ENCODE measurements at regions not wholly inside any gene's neighbourhood (a gene's known extent, or its start where the extent isn't known, plus 50 kb on each side); places are given as distances from the start of the nearest gene placed in this dataset.

DNA sequence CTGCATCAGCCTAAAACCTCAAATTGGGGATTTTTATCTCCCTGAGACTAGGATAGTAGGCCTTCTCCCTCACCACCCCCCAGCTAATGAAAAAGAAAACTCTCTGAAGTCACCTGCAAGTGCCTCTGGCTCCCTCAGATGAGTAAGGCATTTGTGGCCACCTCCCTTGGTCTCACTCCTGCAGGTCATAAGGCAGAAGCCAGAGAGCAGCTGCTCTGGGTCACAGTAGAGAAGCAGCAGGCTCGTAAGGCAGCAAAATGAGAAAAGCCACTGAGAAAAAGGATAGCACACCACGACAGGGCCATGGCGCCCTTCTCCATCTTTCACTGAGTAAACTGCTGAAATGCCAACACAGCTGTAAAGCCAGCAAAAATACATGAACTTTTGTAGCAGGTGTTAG lies 296.7 kb upstream of the DPH6 start:
- H3K27me3 Mint-ChIP-seq (ENCODE audit: unreplicated experiment), result no peaks in the 10 kb centered on the region

DNA sequence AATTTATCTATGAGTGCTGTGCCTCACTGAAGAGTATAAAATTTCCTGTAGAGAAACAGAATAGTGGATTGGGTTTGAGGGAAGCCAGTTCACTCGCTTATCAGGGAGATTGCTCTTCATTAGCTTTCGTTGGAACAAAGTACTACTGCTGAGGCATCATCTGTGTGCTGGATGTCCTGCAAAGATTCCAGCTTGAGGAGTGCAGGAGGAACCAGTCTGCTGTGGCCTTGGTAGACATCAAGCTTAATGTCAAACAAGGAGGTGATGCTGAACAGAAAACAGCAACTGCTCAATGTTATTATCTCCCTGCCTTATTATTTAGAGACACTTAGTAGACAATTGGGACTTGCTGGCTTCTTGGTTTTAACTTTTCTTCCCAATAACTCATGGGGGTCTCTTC lies 297.5 kb upstream of the DPH6 start:
- Mint-ChIP-seq H3K4me3 (ENCODE audit: unreplicated experiment) (no peak overlapping the region), H3K36me3 (ENCODE audit: low read depth, unreplicated experiment) (no peaks in the 10 kb centered on the region), H3K27me3 (ENCODE audit: unreplicated experiment) (no peaks in the 10 kb centered on the region), H3K4me1 (ENCODE audit: unreplicated experiment) (peaks cover 15% of the 10 kb centered on the region), H3K27ac (ENCODE audit: unreplicated experiment) (no peak overlapping the region), H3K9me3 (ENCODE audit: unreplicated experiment) (no peaks in the 10 kb centered on the region)
- TF ChIP-seq, protein P1, sequence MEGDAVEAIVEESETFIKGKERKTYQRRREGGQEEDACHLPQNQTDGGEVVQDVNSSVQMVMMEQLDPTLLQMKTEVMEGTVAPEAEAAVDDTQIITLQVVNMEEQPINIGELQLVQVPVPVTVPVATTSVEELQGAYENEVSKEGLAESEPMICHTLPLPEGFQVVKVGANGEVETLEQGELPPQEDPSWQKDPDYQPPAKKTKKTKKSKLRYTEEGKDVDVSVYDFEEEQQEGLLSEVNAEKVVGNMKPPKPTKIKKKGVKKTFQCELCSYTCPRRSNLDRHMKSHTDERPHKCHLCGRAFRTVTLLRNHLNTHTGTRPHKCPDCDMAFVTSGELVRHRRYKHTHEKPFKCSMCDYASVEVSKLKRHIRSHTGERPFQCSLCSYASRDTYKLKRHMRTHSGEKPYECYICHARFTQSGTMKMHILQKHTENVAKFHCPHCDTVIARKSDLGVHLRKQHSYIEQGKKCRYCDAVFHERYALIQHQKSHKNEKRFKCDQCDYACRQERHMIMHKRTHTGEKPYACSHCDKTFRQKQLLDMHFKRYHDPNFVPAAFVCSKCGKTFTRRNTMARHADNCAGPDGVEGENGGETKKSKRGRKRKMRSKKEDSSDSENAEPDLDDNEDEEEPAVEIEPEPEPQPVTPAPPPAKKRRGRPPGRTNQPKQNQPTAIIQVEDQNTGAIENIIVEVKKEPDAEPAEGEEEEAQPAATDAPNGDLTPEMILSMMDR (IDR thresholded peaks at IDR 0.05; ENCODE audit: unreplicated experiment), result no peak
- DNase-seq (ENCODE audit: low spot score), result no peak

More for the DNA sequence above, 296.7 kb upstream of the DPH6 start:
- no peaks in the 10 kb centered on the region for H3K9me3 Mint-ChIP-seq (ENCODE audit: unreplicated experiment)
- H3K4me3 Mint-ChIP-seq (ENCODE audit: unreplicated experiment), result no peak overlapping the region
- TF ChIP-seq, protein P1 (IDR thresholded peaks at IDR 0.05; ENCODE audit: unreplicated experiment), result no peak
- H3K27ac Mint-ChIP-seq (ENCODE audit: unreplicated experiment), result no peak overlapping the region
- peaks cover 18% of the 10 kb centered on the region for H3K4me1 Mint-ChIP-seq (ENCODE audit: unreplicated experiment)
- DNase-seq (ENCODE audit: low spot score), result no peak
- H3K36me3 Mint-ChIP-seq (ENCODE audit: low read depth, unreplicated experiment), result no peaks in the 10 kb centered on the region

DNA sequence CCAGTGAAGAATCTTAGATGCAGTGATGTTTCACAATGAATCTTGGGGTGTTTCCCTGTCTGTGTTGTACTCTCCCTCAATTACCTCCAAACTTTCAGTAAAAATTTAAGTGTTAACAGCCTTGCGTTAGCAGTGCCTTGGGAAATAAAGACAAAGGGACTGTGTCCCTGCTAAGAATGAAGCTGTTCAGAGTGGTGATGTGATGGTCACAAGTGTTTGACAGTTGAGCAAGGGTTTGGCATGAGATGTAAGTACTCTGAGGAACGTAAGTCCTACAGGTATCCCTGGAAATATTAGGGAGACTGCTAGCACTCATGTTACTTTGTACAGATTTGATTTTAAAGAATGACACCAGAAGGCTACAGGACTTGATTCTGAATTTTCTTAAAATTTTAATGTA lies 304.3 kb upstream of the DPH6 start:
- no peaks in the 10 kb centered on the region for H3K4me1 Mint-ChIP-seq (ENCODE audit: unreplicated experiment)
- H3K27ac Mint-ChIP-seq (ENCODE audit: unreplicated experiment), result no peak overlapping the region
- TF ChIP-seq, protein P1 (IDR thresholded peaks at IDR 0.05; ENCODE audit: unreplicated experiment), result no peak
- H3K36me3 Mint-ChIP-seq (ENCODE audit: low read depth, unreplicated experiment), result no peaks in the 10 kb centered on the region
- no peaks in the 10 kb centered on the region for H3K9me3 Mint-ChIP-seq (ENCODE audit: unreplicated experiment)
- DNase-seq (ENCODE audit: low spot score), result no peak
- H3K27me3 Mint-ChIP-seq (ENCODE audit: unreplicated experiment), result no peaks in the 10 kb centered on the region
- H3K4me3 Mint-ChIP-seq (ENCODE audit: unreplicated experiment), result no peak overlapping the region

DNA sequence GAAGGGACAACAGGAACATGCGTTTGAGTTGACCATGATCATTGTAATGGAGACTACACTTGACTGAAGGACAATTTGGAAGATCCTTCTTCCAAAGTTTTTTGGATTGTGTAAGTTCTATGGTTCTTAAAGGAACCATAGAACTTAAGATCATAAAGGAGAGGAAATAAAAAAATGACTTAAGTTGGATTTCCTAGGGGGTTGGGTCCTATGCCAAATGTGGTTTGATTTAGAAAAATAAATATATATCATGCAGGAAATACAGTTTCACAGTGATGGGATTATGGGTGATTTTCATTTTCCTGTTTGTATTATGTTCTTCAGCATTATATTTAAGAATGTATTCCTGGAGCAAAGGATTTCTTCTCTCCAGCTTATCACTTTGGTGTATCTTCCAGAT lies 305.5 kb upstream of the DPH6 start:
- H3K4me3 Mint-ChIP-seq (ENCODE audit: unreplicated experiment), result no peak overlapping the region
- DNase-seq (ENCODE audit: low spot score), result no peak
- H3K4me1 Mint-ChIP-seq (ENCODE audit: unreplicated experiment), result no peaks in the 10 kb centered on the region
- TF ChIP-seq, protein P1 (IDR thresholded peaks at IDR 0.05; ENCODE audit: unreplicated experiment), result no peak
- H3K27me3 Mint-ChIP-seq (ENCODE audit: unreplicated experiment), result no peaks in the 10 kb centered on the region
- no peaks in the 10 kb centered on the region for H3K36me3 Mint-ChIP-seq (ENCODE audit: low read depth, unreplicated experiment)
- H3K9me3 Mint-ChIP-seq (ENCODE audit: unreplicated experiment), result no peaks in the 10 kb centered on the region
- H3K27ac Mint-ChIP-seq (ENCODE audit: unreplicated experiment), result no peak overlapping the region

DNA sequence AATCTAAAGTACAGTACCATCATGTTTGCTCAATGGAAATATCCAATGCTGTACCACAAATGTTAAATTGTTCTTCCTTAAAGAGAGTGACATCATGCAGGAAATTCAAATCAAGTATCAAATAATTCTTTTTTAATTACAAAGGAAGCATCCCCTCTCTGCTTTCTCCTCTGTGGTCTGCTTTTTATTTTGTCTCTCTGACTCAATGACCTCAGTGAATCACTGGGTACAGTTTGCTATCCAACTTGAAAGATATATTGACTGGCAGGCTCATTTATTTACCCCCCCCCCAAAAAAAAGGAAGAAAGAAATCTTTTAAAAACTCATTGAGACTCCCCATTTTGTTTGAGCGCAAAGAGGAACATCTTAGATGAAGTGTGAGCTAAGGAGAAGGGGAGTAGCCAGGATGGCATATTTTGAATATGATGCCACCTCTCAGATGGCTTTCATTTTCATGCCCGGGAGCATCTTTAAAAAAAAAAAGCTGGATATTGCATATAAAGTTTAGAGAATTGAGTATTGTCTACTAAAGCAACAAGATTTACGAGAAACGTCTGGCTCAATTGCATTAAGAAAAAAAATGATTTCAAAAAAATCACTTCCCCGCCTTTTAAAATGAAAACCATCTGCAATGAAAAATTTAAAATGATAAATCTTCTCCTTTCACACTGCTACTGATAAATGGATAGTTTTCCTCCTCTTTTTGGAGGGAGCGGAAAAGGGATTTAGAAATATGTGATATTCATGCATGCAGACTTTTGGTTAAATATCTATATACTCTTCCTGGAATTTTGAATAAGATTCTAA lies 307.1 kb upstream of the DPH6 start:
- no peak for DNase-seq (ENCODE audit: low spot score)
- H3K4me3 Mint-ChIP-seq (ENCODE audit: unreplicated experiment), result no peak overlapping the region
- H3K36me3 Mint-ChIP-seq (ENCODE audit: low read depth, unreplicated experiment), result no peaks in the 10 kb centered on the region
- peaks cover 3% of the 10 kb centered on the region for H3K4me1 Mint-ChIP-seq (ENCODE audit: unreplicated experiment)
- TF ChIP-seq, protein P1 (IDR thresholded peaks at IDR 0.05; ENCODE audit: unreplicated experiment), result no peak
- H3K27ac Mint-ChIP-seq (ENCODE audit: unreplicated experiment), result no peak overlapping the region
- no peaks in the 10 kb centered on the region for H3K27me3 Mint-ChIP-seq (ENCODE audit: unreplicated experiment)
- H3K9me3 Mint-ChIP-seq (ENCODE audit: unreplicated experiment), result no peaks in the 10 kb centered on the region
